GM23338 (cell line): ENCODE measurements at regions not wholly inside any gene's neighbourhood (a gene's known extent, or its start where the extent isn't known, plus 50 kb on each side); places are given as distances from the start of the nearest gene placed in this dataset.

Experiments used
- ATAC-seq: fragments of 200-7000 bp; cut with Tn5 transposase; 3 replicates; pipeline ENCODE4 v1.9.1; 2020
- DNase-seq: peaks from one replicate; pipeline ENCODE4 v3.0.0-alpha.2; 2015; ENCODE audit warnings: low spot score
- H2AFZ ChIP-seq: fragments of 200-600 bp; sonication (generic); 2 replicates; pipeline ENCODE4 v1.8.0; 2016; ENCODE audit warnings: antibody characterized with exemption, mild to moderate bottlenecking, moderate library complexity
- H3F3A ChIP-seq: fragments of 200-600 bp; sonication (generic); replicated peaks from 2 replicates; pipeline ENCODE4 v1.8.0; 2017; ENCODE audit warnings: antibody characterized with exemption, mixed run types, low read depth
- H3K27ac ChIP-seq: fragments of 200-600 bp; sonication (generic); 2 replicates; pipeline ENCODE4 v1.6.1; 2016; ENCODE audit warnings: low read depth
- H3K27me3 ChIP-seq: fragments of 200-600 bp; sonication (generic); 2 replicates; pipeline ENCODE4 v1.8.0; 2016; ENCODE audit warnings: mild to moderate bottlenecking, mixed run types, moderate library complexity; ENCODE audit not compliant: insufficient read depth
- H3K36me3 ChIP-seq: fragments of 200-600 bp; sonication (generic); 2 replicates; pipeline ENCODE4 v1.8.0; 2016; ENCODE audit warnings: mild to moderate bottlenecking; ENCODE audit not compliant: insufficient read depth
- H3K4me1 ChIP-seq: fragments of 200-600 bp; sonication (generic); 2 replicates; pipeline ENCODE4 v1.8.0; 2016; ENCODE audit warnings: mild to moderate bottlenecking, moderate library complexity; ENCODE audit not compliant: insufficient read depth
- H3K4me2 ChIP-seq: fragments of 200-600 bp; sonication (generic); 2 replicates; pipeline ENCODE4 v1.7.1; 2017; ENCODE audit warnings: mixed run types
- H3K4me3 ChIP-seq: fragments of 200-600 bp; sonication (generic); 2 replicates; pipeline ENCODE4 v1.6.1; 2016; ENCODE audit warnings: mixed run types
- H3K79me2 ChIP-seq: fragments of 200-600 bp; sonication (generic); replicated peaks from 2 replicates; pipeline ENCODE4 v1.8.0; 2017; ENCODE audit warnings: mild to moderate bottlenecking; ENCODE audit not compliant: insufficient read depth
- H3K9me2 ChIP-seq: fragments of 200-600 bp; sonication (generic); 2 replicates; pipeline ENCODE4 v1.8.0; 2017; ENCODE audit not compliant: insufficient read depth
- H4K20me1 ChIP-seq: fragments of 200-600 bp; sonication (generic); replicated peaks from 2 replicates; pipeline ENCODE4 v1.8.0; 2017; ENCODE audit warnings: mild to moderate bottlenecking; ENCODE audit not compliant: insufficient read depth
- H3K27ac Mint-ChIP-seq: 2 replicates; pipeline ENCODE4 v1.8.0; 2020; ENCODE audit warnings: inconsistent platforms, mild to moderate bottlenecking, moderate library complexity, mixed read lengths
- H3K27me3 Mint-ChIP-seq: 3 replicates; pipeline ENCODE4 v1.8.0; 2022; ENCODE audit warnings: low read depth, mild to moderate bottlenecking, moderate library complexity, mixed read lengths, inconsistent platforms; ENCODE audit not compliant: insufficient read depth, poor library complexity
- H3K36me3 Mint-ChIP-seq: 3 replicates; pipeline ENCODE4 v1.8.0; 2021; ENCODE audit warnings: low read depth, mild to moderate bottlenecking, inconsistent platforms, moderate library complexity, mixed read lengths
- H3K4me1 Mint-ChIP-seq: 3 replicates; pipeline ENCODE4 v1.8.0; 2020; ENCODE audit warnings: mild to moderate bottlenecking, inconsistent platforms, mixed read lengths
- H3K4me3 Mint-ChIP-seq: 3 replicates; pipeline ENCODE4 v1.8.0; 2021; ENCODE audit warnings: moderate library complexity, mild to moderate bottlenecking, inconsistent platforms, mixed read lengths
- H3K9me3 Mint-ChIP-seq: 3 replicates; pipeline ENCODE4 v1.8.0; 2020; ENCODE audit warnings: moderate library complexity, mild to moderate bottlenecking, inconsistent platforms, mixed read lengths
- CREB1 ChIP-seq: fragments of 250-450 bp; sonication (Bioruptor Pico); IDR thresholded peaks from 2 replicates; pipeline ENCODE4 v1.5.0; 2020; ENCODE audit warnings: low read depth, mild to moderate bottlenecking, moderate library complexity
- ETS1 ChIP-seq: IDR thresholded peaks from 2 replicates; pipeline ENCODE4 v1.6.1; 2016; ENCODE audit warnings: antibody characterized with exemption
- EZH2 ChIP-seq: fragments of 200-600 bp; sonication (generic); IDR thresholded peaks from one replicate; pipeline ENCODE4 v1.8.0; 2017; ENCODE audit warnings: antibody characterized with exemption, mild to moderate bottlenecking, low read depth; ENCODE audit not compliant: unreplicated experiment
- EZH2phosphoT487 ChIP-seq: fragments of 200-600 bp; sonication (generic); IDR thresholded peaks from one replicate; pipeline ENCODE4 v1.8.1; 2018; ENCODE audit warnings: antibody characterized with exemption; ENCODE audit not compliant: unreplicated experiment
- JUNB ChIP-seq: IDR thresholded peaks from one replicate; pipeline ENCODE4 v1.6.1; 2016; ENCODE audit warnings: antibody characterized with exemption; ENCODE audit not compliant: unreplicated experiment
- NANOG ChIP-seq: IDR thresholded peaks from 2 replicates; pipeline ENCODE4 v1.6.1; 2016; ENCODE audit warnings: antibody characterized with exemption, borderline replicate concordance
- POLR2AphosphoS5 ChIP-seq: IDR thresholded peaks from 2 replicates; pipeline ENCODE4 v1.6.1; 2016; ENCODE audit warnings: antibody characterized with exemption, low read depth
- REST ChIP-seq: IDR thresholded peaks from one replicate; pipeline ENCODE4 v1.6.1; 2018; ENCODE audit warnings: antibody characterized with exemption; ENCODE audit not compliant: unreplicated experiment
- STAT1 ChIP-seq: IDR thresholded peaks from one replicate; pipeline ENCODE4 v1.6.1; 2016; ENCODE audit warnings: antibody characterized with exemption; ENCODE audit not compliant: unreplicated experiment
- ZNF114 ChIP-seq: fragments of 250-450 bp; sonication (Bioruptor Pico); IDR thresholded peaks from 2 replicates; pipeline ENCODE4 v1.5.0; 2020; ENCODE audit warnings: mild to moderate bottlenecking, moderate library complexity
- ZNF331 ChIP-seq: fragments of 250-450 bp; sonication (Bioruptor Pico); IDR thresholded peaks from 2 replicates; pipeline ENCODE4 v1.5.0; 2020; ENCODE audit warnings: low read depth, mild to moderate bottlenecking, moderate library complexity
- TF ChIP-seq, protein P1 (sequence below): fragments of 250-450 bp; sonication (Bioruptor Pico); IDR thresholded peaks from 2 replicates; pipeline ENCODE4 v1.5.0; 2020; ENCODE audit warnings: mild to moderate bottlenecking, moderate library complexity
- TF ChIP-seq, protein P2 (sequence below), 2 experiments: fragments of 200-600 bp in 1 of 2; sonication (generic) in 1 of 2; conservative IDR thresholded peaks; 2 replicates each; pipeline versions ENCODE4 v1.5.1 to v1.6.1; 2016 to 2017; ENCODE audit warnings: antibody characterized with exemption in 2 of 2, low read depth in 2 of 2, mild to moderate bottlenecking in 2 of 2, moderate library complexity in 1 of 2

- no peak overlapping the region for H3K4me3 Mint-ChIP-seq
These were observed 361.4 kb upstream of the TSHZ2 start for GRCh38 chr20:52610749-52611148.

More at GRCh38 chr20:52610749-52611148, 361.4 kb upstream of the TSHZ2 start:
- Histone ChIP-seq H3K27me3 (no peaks in the 10 kb centered on the region), H3K9me2 (no peaks in the 10 kb centered on the region), H3K79me2 (no peaks in the 10 kb centered on the region), H3K36me3 (no peaks in the 10 kb centered on the region), H3F3A (no peaks in the 10 kb centered on the region), H2AFZ (no peak overlapping the region), H4K20me1 (no peaks in the 10 kb centered on the region), H3K27ac (no peak overlapping the region), H3K4me1 (no peaks in the 10 kb centered on the region), H3K4me3 (no peak overlapping the region), H3K4me2 (no peak overlapping the region)
- Mint-ChIP-seq H3K27ac (no peak overlapping the region), H3K9me3 (no peaks in the 10 kb centered on the region), H3K36me3 (no peaks in the 10 kb centered on the region), H3K4me1 (peaks cover 4% of the 10 kb centered on the region; the same call in 1 of the 3 replicates), H3K27me3 (peaks cover 4% of the 10 kb centered on the region)
- TF ChIP-seq, protein P1, sequence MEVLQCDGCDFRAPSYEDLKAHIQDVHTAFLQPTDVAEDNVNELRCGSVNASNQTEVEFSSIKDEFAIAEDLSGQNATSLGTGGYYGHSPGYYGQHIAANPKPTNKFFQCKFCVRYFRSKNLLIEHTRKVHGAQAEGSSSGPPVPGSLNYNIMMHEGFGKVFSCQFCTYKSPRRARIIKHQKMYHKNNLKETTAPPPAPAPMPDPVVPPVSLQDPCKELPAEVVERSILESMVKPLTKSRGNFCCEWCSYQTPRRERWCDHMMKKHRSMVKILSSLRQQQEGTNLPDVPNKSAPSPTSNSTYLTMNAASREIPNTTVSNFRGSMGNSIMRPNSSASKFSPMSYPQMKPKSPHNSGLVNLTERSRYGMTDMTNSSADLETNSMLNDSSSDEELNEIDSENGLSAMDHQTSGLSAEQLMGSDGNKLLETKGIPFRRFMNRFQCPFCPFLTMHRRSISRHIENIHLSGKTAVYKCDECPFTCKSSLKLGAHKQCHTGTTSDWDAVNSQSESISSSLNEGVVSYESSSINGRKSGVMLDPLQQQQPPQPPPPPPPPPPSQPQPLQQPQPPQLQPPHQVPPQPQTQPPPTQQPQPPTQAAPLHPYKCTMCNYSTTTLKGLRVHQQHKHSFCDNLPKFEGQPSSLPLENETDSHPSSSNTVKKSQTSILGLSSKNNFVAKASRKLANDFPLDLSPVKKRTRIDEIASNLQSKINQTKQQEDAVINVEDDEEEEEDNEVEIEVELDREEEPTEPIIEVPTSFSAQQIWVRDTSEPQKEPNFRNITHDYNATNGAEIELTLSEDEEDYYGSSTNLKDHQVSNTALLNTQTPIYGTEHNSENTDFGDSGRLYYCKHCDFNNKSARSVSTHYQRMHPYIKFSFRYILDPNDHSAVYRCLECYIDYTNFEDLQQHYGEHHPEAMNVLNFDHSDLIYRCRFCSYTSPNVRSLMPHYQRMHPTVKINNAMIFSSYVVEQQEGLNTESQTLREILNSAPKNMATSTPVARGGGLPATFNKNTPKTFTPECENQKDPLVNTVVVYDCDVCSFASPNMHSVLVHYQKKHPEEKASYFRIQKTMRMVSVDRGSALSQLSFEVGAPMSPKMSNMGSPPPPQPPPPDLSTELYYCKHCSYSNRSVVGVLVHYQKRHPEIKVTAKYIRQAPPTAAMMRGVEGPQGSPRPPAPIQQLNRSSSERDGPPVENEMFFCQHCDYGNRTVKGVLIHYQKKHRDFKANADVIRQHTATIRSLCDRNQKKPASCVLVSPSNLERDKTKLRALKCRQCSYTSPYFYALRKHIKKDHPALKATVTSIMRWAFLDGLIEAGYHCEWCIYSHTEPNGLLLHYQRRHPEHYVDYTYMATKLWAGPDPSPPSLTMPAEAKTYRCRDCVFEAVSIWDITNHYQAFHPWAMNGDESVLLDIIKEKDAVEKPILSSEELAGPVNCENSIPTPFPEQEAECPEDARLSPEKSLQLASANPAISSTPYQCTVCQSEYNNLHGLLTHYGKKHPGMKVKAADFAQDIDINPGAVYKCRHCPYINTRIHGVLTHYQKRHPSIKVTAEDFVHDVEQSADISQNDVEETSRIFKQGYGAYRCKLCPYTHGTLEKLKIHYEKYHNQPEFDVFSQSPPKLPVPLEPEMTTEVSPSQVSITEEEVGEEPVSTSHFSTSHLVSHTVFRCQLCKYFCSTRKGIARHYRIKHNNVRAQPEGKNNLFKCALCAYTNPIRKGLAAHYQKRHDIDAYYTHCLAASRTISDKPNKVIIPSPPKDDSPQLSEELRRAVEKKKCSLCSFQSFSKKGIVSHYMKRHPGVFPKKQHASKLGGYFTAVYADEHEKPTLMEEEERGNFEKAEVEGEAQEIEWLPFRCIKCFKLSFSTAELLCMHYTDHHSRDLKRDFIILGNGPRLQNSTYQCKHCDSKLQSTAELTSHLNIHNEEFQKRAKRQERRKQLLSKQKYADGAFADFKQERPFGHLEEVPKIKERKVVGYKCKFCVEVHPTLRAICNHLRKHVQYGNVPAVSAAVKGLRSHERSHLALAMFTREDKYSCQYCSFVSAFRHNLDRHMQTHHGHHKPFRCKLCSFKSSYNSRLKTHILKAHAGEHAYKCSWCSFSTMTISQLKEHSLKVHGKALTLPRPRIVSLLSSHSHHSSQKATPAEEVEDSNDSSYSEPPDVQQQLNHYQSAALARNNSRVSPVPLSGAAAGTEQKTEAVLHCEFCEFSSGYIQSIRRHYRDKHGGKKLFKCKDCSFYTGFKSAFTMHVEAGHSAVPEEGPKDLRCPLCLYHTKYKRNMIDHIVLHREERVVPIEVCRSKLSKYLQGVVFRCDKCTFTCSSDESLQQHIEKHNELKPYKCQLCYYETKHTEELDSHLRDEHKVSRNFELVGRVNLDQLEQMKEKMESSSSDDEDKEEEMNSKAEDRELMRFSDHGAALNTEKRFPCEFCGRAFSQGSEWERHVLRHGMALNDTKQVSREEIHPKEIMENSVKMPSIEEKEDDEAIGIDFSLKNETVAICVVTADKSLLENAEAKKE (CRISPR knock-in tag): no peak
- TF ChIP-seq STAT1: no peak
- no peak for TF ChIP-seq POLR2AphosphoS5
- TF ChIP-seq JUNB: no peak
- no peak for TF ChIP-seq NANOG
- TF ChIP-seq ZNF114 (CRISPR knock-in tag): no peak
- TF ChIP-seq, protein P2, sequence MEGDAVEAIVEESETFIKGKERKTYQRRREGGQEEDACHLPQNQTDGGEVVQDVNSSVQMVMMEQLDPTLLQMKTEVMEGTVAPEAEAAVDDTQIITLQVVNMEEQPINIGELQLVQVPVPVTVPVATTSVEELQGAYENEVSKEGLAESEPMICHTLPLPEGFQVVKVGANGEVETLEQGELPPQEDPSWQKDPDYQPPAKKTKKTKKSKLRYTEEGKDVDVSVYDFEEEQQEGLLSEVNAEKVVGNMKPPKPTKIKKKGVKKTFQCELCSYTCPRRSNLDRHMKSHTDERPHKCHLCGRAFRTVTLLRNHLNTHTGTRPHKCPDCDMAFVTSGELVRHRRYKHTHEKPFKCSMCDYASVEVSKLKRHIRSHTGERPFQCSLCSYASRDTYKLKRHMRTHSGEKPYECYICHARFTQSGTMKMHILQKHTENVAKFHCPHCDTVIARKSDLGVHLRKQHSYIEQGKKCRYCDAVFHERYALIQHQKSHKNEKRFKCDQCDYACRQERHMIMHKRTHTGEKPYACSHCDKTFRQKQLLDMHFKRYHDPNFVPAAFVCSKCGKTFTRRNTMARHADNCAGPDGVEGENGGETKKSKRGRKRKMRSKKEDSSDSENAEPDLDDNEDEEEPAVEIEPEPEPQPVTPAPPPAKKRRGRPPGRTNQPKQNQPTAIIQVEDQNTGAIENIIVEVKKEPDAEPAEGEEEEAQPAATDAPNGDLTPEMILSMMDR (conservative IDR thresholded peaks at IDR 0.05; ENCODE audit: low read depth in 2 of 2): no peak
- TF ChIP-seq EZH2: no peak
- no peak for TF ChIP-seq REST
- TF ChIP-seq EZH2phosphoT487: no peak
- TF ChIP-seq CREB1 (CRISPR knock-in tag): no peak
- no peak for TF ChIP-seq ZNF331 (CRISPR knock-in tag)
- TF ChIP-seq ETS1: no peak
- ATAC-seq: no peak
- no peak for DNase-seq
